ENCODE measurements at regions not wholly inside any gene's neighbourhood (a gene's known extent, or its start where the extent isn't known, plus 50 kb on each side); places are given as distances from the start of the nearest gene placed in this dataset.

GRCh38 chr11:134487696-134488095 lies 75.7 kb upstream of the B3GAT1 start:
- no peak overlapping the region; a peak in 1 of 5 replicates for H3K4me3 Mint-ChIP-seq
- Histone ChIP-seq H3K9me3 (ENCODE audit: control insufficient read depth, low read depth, low read length) (no peaks in the 10 kb centered on the region), H3K23ac (ENCODE audit: insufficient read length, low read depth, low read length) (no peak overlapping the region), H3K27ac (ENCODE audit: insufficient read length, low read depth, low read length) (no peak overlapping the region), H3K79me2 (ENCODE audit: insufficient read depth, low read length) (no peaks in the 10 kb centered on the region), H3K23me2 (ENCODE audit: insufficient read length, low read depth, low read length, poor library complexity, severe bottlenecking) (no peaks in the 10 kb centered on the region), H4K8ac (replicated peaks; ENCODE audit: insufficient read length, low read depth, low read length) (no peak overlapping the region), H2BK5ac (ENCODE audit: insufficient read length, low read length) (no peak overlapping the region), H3K14ac (ENCODE audit: insufficient read depth, low read length) (no peak overlapping the region), H3K79me1 (ENCODE audit: insufficient read depth, low read depth, low read length, poor library complexity, severe bottlenecking) (no peaks in the 10 kb centered on the region), H3K18ac (ENCODE audit: insufficient read length, low read depth, low read length) (no peak overlapping the region), H3K9ac (ENCODE audit: extremely low read depth, insufficient read length, low read length) (no peak overlapping the region), H2AK5ac (ENCODE audit: insufficient read length, low read length) (no peak overlapping the region), H3K56ac (ENCODE audit: insufficient read length, low read depth, low read length) (no peak overlapping the region), H2BK120ac (ENCODE audit: low read depth, low read length, poor library complexity, severe bottlenecking) (no peak overlapping the region), H3K4me2 (ENCODE audit: insufficient read depth, insufficient read length, low read length) (no peak overlapping the region), H3K4me1 (ENCODE audit: insufficient read depth, low read length) (no peaks in the 10 kb centered on the region), H4K5ac (ENCODE audit: insufficient read length, low read depth, low read length) (no peak overlapping the region), H2BK15ac (ENCODE audit: low read depth, low read length) (no peak overlapping the region), H3T11ph (ENCODE audit: low read length) (no peak overlapping the region), H2BK20ac (ENCODE audit: low read depth, low read length, poor library complexity, severe bottlenecking) (no peak overlapping the region), H3K27me3 (ENCODE audit: insufficient read depth, low read length) (no peaks in the 10 kb centered on the region), H2BK12ac (ENCODE audit: insufficient read length, low read depth, low read length) (no peak overlapping the region), H3K4ac (ENCODE audit: low read depth, low read length) (no peak overlapping the region), H2AFZ (ENCODE audit: low read length) (no peak overlapping the region), H4K20me1 (ENCODE audit: control insufficient read depth, insufficient read depth, insufficient read length) (no peaks in the 10 kb centered on the region), H4K91ac (ENCODE audit: insufficient read length, low read depth, low read length) (no peak overlapping the region)
- H3K27ac Mint-ChIP-seq: no peak overlapping the region
- H3K27me3 Mint-ChIP-seq (ENCODE audit: low read depth): peaks cover 34% of the 10 kb centered on the region
- no peaks in the 10 kb centered on the region for H3K4me1 Mint-ChIP-seq
- H3K9me3 Mint-ChIP-seq: no peaks in the 10 kb centered on the region; a peak in 1 of 5 replicates
- no peaks in the 10 kb centered on the region; a peak in 1 of 7 replicates for H3K36me3 Mint-ChIP-seq (ENCODE audit: insufficient read depth in 1 of 3, low read depth in 3 of 3)
- DNase-seq: no peak
- whole genome bisulfite sequencing (ENCODE audit: extremely low coverage, insufficient read length, low lambda C conversion rate): no CpG with 5 or more reads among the region's 3 CpGs
- TF ChIP-seq CTCF (conservative IDR thresholded peaks at IDR 0.05): no peak
